IMR-90 (cell line): ENCODE measurements at regions not wholly inside any gene's neighbourhood (a gene's known extent, or its start where the extent isn't known, plus 50 kb on each side); places are given as distances from the start of the nearest gene placed in this dataset.

Source experiments
- ATAC-seq: fragments of 200-7000 bp; cut with Tn5 transposase; 2 replicates; pipeline ENCODE4 v1.9.1; 2020; ENCODE audit warnings: low read depth, mild to moderate bottlenecking, moderate library complexity
- BruUV-seq: library from RNA; stranded (reverse); fragments of 400-500 nt; replicated peaks from 2 replicates; lab custom pipeline; 2021; lab: Mats Ljungman, UMichigan
- CTCF ChIA-PET: fragments of 300-600 bp; formaldehyde crosslinking; extraction: SDS; loops from one replicate; lab custom pipeline; 2021; ENCODE audit warnings: antibody characterized with exemption; lab: Yijun Ruan, JAX
- POLR2A ChIA-PET: fragments of 300-600 bp; sonication (Branson Sonifier 250); formaldehyde crosslinking; loops from one replicate; lab custom pipeline; 2022; ENCODE audit warnings: antibody characterized with exemption; ENCODE audit not compliant: unreplicated experiment; lab: Charles Lee
- DNase-seq: peaks from one replicate; pipeline ENCODE4 v3.0.0; 2013
- H2AFZ ChIP-seq: replicated peaks from 2 replicates; pipeline ENCODE3; 2013; ENCODE audit warnings: low read length, mild to moderate bottlenecking; ENCODE audit not compliant: poor library complexity
- H2AK5ac ChIP-seq: 2 replicates; pipeline ENCODE4 v1.6.1; 2013; ENCODE audit warnings: low read depth, low read length, inconsistent platforms
- H2AK9ac ChIP-seq: replicated peaks from 2 replicates; pipeline ENCODE3; 2013; ENCODE audit warnings: mild to moderate bottlenecking, low read depth, low read length, moderate library complexity; ENCODE audit not compliant: poor library complexity
- H2BK120ac ChIP-seq: 2 replicates; pipeline ENCODE4 v1.6.1; 2013; ENCODE audit warnings: low read depth, low read length, inconsistent platforms
- H2BK15ac ChIP-seq: 3 replicates; pipeline ENCODE4 v1.6.1; 2013; ENCODE audit warnings: low read depth, low read length, inconsistent platforms
- H2BK20ac ChIP-seq: 2 replicates; pipeline ENCODE4 v1.6.1; 2013; ENCODE audit warnings: low read depth, mild to moderate bottlenecking, inconsistent platforms, low read length, moderate library complexity
- H2BK5ac ChIP-seq: 2 replicates; pipeline ENCODE4 v1.6.1; 2013; ENCODE audit warnings: mild to moderate bottlenecking, low read depth, low read length, inconsistent platforms; ENCODE audit not compliant: poor library complexity, severe bottlenecking
- H3K14ac ChIP-seq: replicated peaks from 2 replicates; pipeline ENCODE4 v1.6.1; 2013; ENCODE audit warnings: low read depth, low read length, inconsistent platforms
- H3K18ac ChIP-seq: 2 replicates; pipeline ENCODE4 v1.6.1; 2013; ENCODE audit warnings: low read depth, low read length, control low read depth
- H3K23ac ChIP-seq: 2 replicates; pipeline ENCODE4 v1.6.1; 2013; ENCODE audit warnings: low read depth, low read length, inconsistent platforms
- H3K27ac ChIP-seq: 2 replicates; pipeline ENCODE4 v1.5.1; 2013; ENCODE audit warnings: mild to moderate bottlenecking, control low read depth, low read length; ENCODE audit not compliant: insufficient read depth
- H3K27me3 ChIP-seq: 2 replicates; pipeline ENCODE4 v1.6.1; 2013; ENCODE audit warnings: low read length; ENCODE audit not compliant: control insufficient read depth, insufficient read depth
- H3K36me3 ChIP-seq: 2 replicates; pipeline ENCODE4 v1.6.1; 2013; ENCODE audit warnings: low read length, mixed read lengths; ENCODE audit not compliant: control insufficient read depth, insufficient read depth
- H3K4ac ChIP-seq: 2 replicates; pipeline ENCODE4 v1.6.1; 2013; ENCODE audit warnings: low read depth, low read length, inconsistent platforms
- H3K4me1 ChIP-seq: 2 replicates; pipeline ENCODE4 v1.6.1; 2013; ENCODE audit warnings: low read length, mixed read lengths; ENCODE audit not compliant: control insufficient read depth, insufficient read depth
- H3K4me2 ChIP-seq: 2 replicates; pipeline ENCODE4 v1.6.1; 2013; ENCODE audit warnings: low read depth, mild to moderate bottlenecking, control low read depth, low read length, moderate library complexity
- H3K4me3 ChIP-seq: 2 replicates; pipeline ENCODE4 v1.5.1; 2013; ENCODE audit warnings: low read depth, mild to moderate bottlenecking, control low read depth, low read length, moderate library complexity; ENCODE audit not compliant: insufficient read depth
- H3K56ac ChIP-seq: 2 replicates; pipeline ENCODE4 v1.6.1; 2013; ENCODE audit warnings: low read length, inconsistent platforms; ENCODE audit not compliant: insufficient read depth; ENCODE audit errors: extremely low read depth
- H3K79me1 ChIP-seq, 2 experiments: 2 replicates each; pipeline ENCODE4 v1.6.1; 2013; ENCODE audit warnings: low read length in 2 of 2, inconsistent platforms in 1 of 2, low read depth in 1 of 2
- H3K9ac ChIP-seq: 2 replicates; pipeline ENCODE4 v1.6.1; 2013; ENCODE audit warnings: low read depth, low read length, control low read depth
- H3K9me1 ChIP-seq: 2 replicates; pipeline ENCODE4 v1.6.1; 2013; ENCODE audit warnings: low read length, inconsistent platforms; ENCODE audit not compliant: insufficient read depth
- H3K9me3 ChIP-seq: 2 replicates; pipeline ENCODE4 v1.6.1; 2013; ENCODE audit warnings: low read length; ENCODE audit not compliant: control insufficient read depth, insufficient read depth
- H4K20me1 ChIP-seq: 2 replicates; pipeline ENCODE4 v1.6.1; 2013; ENCODE audit warnings: low read length, inconsistent platforms; ENCODE audit not compliant: insufficient read depth
- H4K5ac ChIP-seq: 2 replicates; pipeline ENCODE4 v1.6.1; 2013; ENCODE audit warnings: mild to moderate bottlenecking, low read depth, low read length, control low read depth
- H4K8ac ChIP-seq, 2 experiments: 2 replicates each; pipeline ENCODE4 v1.6.1; 2013; ENCODE audit warnings: low read depth in 2 of 2, low read length in 2 of 2, control low read depth in 1 of 2, inconsistent platforms in 1 of 2
- H4K91ac ChIP-seq: 2 replicates; pipeline ENCODE4 v1.6.1; 2013; ENCODE audit warnings: low read depth, low read length, inconsistent platforms; ENCODE audit not compliant: insufficient read depth
- BHLHE40 ChIP-seq: fragments of 150-350 bp; IDR thresholded peaks from 2 replicates; pipeline ENCODE4 v1.6.1; 2016; ENCODE audit warnings: mild to moderate bottlenecking, low read depth, low read length
- CEBPB ChIP-seq: IDR thresholded peaks from 2 replicates; pipeline ENCODE4 v1.6.1; 2012; ENCODE audit warnings: low read depth, low read length, improper control_type of control experiment
- CHD1 ChIP-seq: IDR thresholded peaks from 2 replicates; pipeline ENCODE4 v1.6.1; 2012; ENCODE audit warnings: low read depth, low read length, improper control_type of control experiment
- FOS ChIP-seq: fragments of 150-350 bp; IDR thresholded peaks from 2 replicates; pipeline ENCODE4 v1.6.1; 2016; ENCODE audit warnings: low read depth, low read length
- MAFK ChIP-seq: IDR thresholded peaks from 2 replicates; pipeline ENCODE4 v1.6.1; 2012; ENCODE audit warnings: low read depth, low read length, improper control_type of control experiment
- MAZ ChIP-seq: IDR thresholded peaks from 2 replicates; pipeline ENCODE4 v1.6.1; 2012; ENCODE audit warnings: low read depth, mild to moderate bottlenecking, low read length, improper control_type of control experiment, moderate library complexity, borderline replicate concordance
- NFE2L2 ChIP-seq: fragments of 150-350 bp; IDR thresholded peaks from 2 replicates; pipeline ENCODE4 v1.6.1; 2016; ENCODE audit warnings: low read depth, mild to moderate bottlenecking, low read length
- POLR2A ChIP-seq: IDR thresholded peaks from 2 replicates; pipeline ENCODE4 v1.6.1; 2012; ENCODE audit warnings: mild to moderate bottlenecking, low read depth, low read length
- RCOR1 ChIP-seq: IDR thresholded peaks from 2 replicates; pipeline ENCODE4 v1.6.1; 2012; ENCODE audit warnings: mild to moderate bottlenecking, low read length, improper control_type of control experiment; ENCODE audit not compliant: insufficient replicate concordance
- RFX5 ChIP-seq: IDR thresholded peaks from 2 replicates; pipeline ENCODE4 v1.8.0; 2012; ENCODE audit warnings: low read depth, mild to moderate bottlenecking, low read length, moderate library complexity
- SMC3 ChIP-seq: fragments of 150-350 bp; IDR thresholded peaks from 2 replicates; pipeline ENCODE4 v1.6.1; 2016; ENCODE audit warnings: low read depth, mild to moderate bottlenecking, antibody characterized with exemption, low read length, moderate library complexity
- WGBS, 2 experiments: methylation state at CpG; one replicate each; pipeline versions ENCODE4 v1.1.5 to v1.1.7; 2013; ENCODE audit warnings: missing lambda C conversion rate in 2 of 2; ENCODE audit not compliant: insufficient read length in 1 of 2; ENCODE audit errors: extremely low coverage in 2 of 2; 5-methylcytosine and 5-hydroxymethylcytosine counted together
- dilution Hi-C: fragments of 300-500 bp; cut with HindIII; formaldehyde crosslinking; loops from one replicate; pipeline ENCODE4 v1.14.3; 2018; ENCODE audit warnings: low sequenced_read_pairs; ENCODE audit not compliant: unreplicated experiment
- in situ Hi-C: fragments of 300-500 bp; cut with MboI; formaldehyde crosslinking; loops from 3 replicates; pipeline ENCODE4 v1.14.3; 2019; ENCODE audit warnings: low sequenced_read_pairs, inconsistent platforms, mixed read lengths
- intact Hi-C: fragments of 100-400 bp; cut with micrococcal nuclease; formaldehyde crosslinking; loops from 2 replicates; pipeline ENCODE4 v1.10.0; 2022
- TF ChIP-seq, protein P1 (sequence below): fragments of 150-350 bp; IDR thresholded peaks from 2 replicates; pipeline ENCODE4 v1.6.1; 2016; ENCODE audit warnings: low read depth, mild to moderate bottlenecking, low read length, moderate library complexity, borderline replicate concordance
- TF ChIP-seq, protein P2 (sequence below): fragments of 150-350 bp; IDR thresholded peaks from 2 replicates; pipeline ENCODE4 v1.6.1; 2017; ENCODE audit warnings: mild to moderate bottlenecking, antibody characterized with exemption, low read length, low read depth
- TF ChIP-seq, protein P3 (sequence below): conservative IDR thresholded peaks from 2 replicates; pipeline ENCODE4 v1.5.1; 2012; ENCODE audit warnings: mild to moderate bottlenecking, low read depth, low read length, improper control_type of control experiment

DNA sequence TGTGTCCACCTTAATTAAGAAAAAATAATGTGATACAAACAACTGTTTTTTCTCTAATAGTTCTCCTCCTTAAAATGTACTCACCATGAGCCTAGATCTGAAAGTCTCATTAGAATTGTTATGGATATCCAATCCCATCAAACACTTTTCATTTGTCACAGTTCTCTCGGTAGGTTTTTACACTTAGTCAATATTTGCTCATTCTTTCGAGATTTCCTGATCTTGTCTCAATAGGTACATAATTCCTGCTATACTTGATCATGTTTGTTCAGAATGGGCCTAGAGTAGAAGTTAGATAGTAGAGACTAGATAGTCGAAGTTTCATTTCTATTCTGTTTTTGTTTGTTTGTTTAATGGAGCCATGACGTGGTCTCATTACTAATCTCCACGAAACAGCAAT, 2005.7 kb downstream of the NCAM2 start:
- TF ChIP-seq NFE2L2 (no peak), CHD1 (no peak), POLR2A (no peak), BHLHE40 (no peak), MAZ (no peak), RFX5 (no peak), FOS (no peak), RCOR1 (no peak), MAFK (no peak), SMC3 (no peak), CEBPB (no peak)
- TF ChIP-seq, protein P1, sequence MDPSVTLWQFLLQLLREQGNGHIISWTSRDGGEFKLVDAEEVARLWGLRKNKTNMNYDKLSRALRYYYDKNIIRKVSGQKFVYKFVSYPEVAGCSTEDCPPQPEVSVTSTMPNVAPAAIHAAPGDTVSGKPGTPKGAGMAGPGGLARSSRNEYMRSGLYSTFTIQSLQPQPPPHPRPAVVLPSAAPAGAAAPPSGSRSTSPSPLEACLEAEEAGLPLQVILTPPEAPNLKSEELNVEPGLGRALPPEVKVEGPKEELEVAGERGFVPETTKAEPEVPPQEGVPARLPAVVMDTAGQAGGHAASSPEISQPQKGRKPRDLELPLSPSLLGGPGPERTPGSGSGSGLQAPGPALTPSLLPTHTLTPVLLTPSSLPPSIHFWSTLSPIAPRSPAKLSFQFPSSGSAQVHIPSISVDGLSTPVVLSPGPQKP: no peak
- TF ChIP-seq, protein P2, sequence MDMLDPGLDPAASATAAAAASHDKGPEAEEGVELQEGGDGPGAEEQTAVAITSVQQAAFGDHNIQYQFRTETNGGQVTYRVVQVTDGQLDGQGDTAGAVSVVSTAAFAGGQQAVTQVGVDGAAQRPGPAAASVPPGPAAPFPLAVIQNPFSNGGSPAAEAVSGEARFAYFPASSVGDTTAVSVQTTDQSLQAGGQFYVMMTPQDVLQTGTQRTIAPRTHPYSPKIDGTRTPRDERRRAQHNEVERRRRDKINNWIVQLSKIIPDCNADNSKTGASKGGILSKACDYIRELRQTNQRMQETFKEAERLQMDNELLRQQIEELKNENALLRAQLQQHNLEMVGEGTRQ: no peak
- TF ChIP-seq, protein P3, sequence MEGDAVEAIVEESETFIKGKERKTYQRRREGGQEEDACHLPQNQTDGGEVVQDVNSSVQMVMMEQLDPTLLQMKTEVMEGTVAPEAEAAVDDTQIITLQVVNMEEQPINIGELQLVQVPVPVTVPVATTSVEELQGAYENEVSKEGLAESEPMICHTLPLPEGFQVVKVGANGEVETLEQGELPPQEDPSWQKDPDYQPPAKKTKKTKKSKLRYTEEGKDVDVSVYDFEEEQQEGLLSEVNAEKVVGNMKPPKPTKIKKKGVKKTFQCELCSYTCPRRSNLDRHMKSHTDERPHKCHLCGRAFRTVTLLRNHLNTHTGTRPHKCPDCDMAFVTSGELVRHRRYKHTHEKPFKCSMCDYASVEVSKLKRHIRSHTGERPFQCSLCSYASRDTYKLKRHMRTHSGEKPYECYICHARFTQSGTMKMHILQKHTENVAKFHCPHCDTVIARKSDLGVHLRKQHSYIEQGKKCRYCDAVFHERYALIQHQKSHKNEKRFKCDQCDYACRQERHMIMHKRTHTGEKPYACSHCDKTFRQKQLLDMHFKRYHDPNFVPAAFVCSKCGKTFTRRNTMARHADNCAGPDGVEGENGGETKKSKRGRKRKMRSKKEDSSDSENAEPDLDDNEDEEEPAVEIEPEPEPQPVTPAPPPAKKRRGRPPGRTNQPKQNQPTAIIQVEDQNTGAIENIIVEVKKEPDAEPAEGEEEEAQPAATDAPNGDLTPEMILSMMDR: no peak
- H4K8ac ChIP-seq: no peak overlapping the region
- no peaks in the 10 kb centered on the region for H4K20me1 ChIP-seq
- no peak overlapping the region for H3K27ac ChIP-seq
- H3K9me1 ChIP-seq: no peaks in the 10 kb centered on the region
- no peak overlapping the region for H3K4me3 ChIP-seq
- no peak overlapping the region for H2AK9ac ChIP-seq
- H3K79me1 ChIP-seq: no peaks in the 10 kb centered on the region
- WGBS, 2 experiments: no CpG with 5 or more reads among the region's 5 CpGs
- no peak overlapping the region for H2BK120ac ChIP-seq
- no TSS peak for BruUV-seq
- intact Hi-C loops: no loop called here
- H3K4me1 ChIP-seq: no peaks in the 10 kb centered on the region
- ATAC-seq (no peak), DNase-seq (no peak)
- dilution Hi-C loops: no loop called here
- no peak overlapping the region for H2BK5ac ChIP-seq
- in situ Hi-C loops: no loop called here
- no peak overlapping the region for H4K5ac ChIP-seq
- POLR2A ChIA-PET: no interaction called here
- no peaks in the 10 kb centered on the region for H3K27me3 ChIP-seq
- no peak overlapping the region for H3K14ac ChIP-seq
- H4K91ac ChIP-seq: no peak overlapping the region
- H3K23ac ChIP-seq: no peak overlapping the region
- no peak overlapping the region for H2BK20ac ChIP-seq
- peaks cover 8% of the 10 kb centered on the region for H3K9me3 ChIP-seq
- H3K9ac ChIP-seq: no peak overlapping the region
- H3K18ac ChIP-seq: no peak overlapping the region
- H2AK5ac ChIP-seq: no peak overlapping the region
- no peak overlapping the region for H2BK15ac ChIP-seq
- no peak overlapping the region for H3K4ac ChIP-seq
- H3K36me3 ChIP-seq: no peaks in the 10 kb centered on the region
- H3K56ac ChIP-seq: no peak overlapping the region
- H2AFZ ChIP-seq: no peak overlapping the region
- no peak overlapping the region for H3K4me2 ChIP-seq
- CTCF ChIA-PET: no interaction called here
